Activated naive CD4-positive, alpha-beta T cell treated with anti-CD3 and anti-CD28 coated beads, Interleukin-2, amount 50 U/mL, for 16 hours (primary cell): ENCODE measurements at regions not wholly inside any gene's neighbourhood (a gene's known extent, or its start where the extent isn't known, plus 50 kb on each side); places are given as distances from the start of the nearest gene placed in this dataset.

Source experiments
- DNase-seq: peaks from one replicate; pipeline ENCODE4 v3.0.0-alpha.2; 2020

DNA sequence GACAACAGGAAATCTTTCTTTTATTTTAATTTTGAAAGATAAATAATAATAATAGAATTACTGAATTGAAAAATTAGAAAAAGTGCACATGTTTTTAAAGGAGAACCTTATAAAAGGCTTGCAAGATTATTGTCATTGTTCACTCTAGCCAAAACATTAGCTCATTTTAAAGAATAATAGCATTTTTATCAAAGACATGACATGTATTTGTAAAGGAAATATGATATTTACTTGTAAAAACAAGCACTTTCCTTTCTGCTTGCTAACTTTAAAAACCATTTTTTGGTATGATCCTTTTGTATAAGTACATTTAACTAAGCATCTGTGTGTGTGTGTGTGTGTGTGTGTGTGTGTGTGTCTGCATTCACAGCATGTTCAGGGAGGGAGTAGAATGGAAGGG lies 156.3 kb upstream of the C1orf87 start:
- no peak for DNase-seq

DNA sequence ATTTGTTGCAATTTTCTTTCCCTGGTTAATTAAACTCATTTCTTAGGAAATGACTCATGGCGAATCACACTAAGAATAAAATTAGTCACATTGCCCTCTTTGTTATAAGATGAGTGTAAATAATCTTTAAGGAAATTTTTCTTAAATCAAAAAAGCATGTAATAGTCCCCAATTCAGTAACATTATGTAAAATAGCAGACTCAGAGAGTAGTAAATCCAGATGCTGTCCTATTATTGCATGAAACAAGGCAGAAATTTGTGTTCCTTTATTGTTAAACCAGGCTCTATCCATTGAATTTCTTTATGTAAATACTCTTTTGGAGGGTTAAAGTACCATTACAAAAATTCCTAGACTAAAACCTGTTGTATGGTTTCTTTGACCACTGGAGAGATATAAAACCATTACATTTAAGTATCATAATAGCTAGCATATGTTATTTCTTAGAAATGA lies 154.5 kb upstream of the C1orf87 start:
- DNase-seq: no peak

DNA sequence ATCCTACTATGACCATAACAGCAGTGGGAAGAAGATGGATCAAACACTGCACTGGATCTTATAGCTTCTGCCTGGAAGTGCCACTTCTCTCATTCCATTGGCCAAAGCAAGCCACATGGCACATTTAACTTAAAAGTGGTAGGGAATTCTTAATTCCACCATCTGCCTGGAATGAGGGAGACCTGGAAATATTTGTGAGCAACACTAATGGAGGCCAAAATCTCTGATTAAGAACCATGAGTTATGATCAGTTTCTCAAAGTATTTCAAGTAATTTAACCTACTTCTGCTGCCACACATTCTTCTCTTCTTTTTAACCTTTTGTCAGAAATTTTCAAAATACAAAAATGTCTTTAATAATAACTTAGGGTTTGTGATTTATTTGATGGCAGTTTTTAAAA lies 154.0 kb upstream of the C1orf87 start:
- no peak for DNase-seq

DNA sequence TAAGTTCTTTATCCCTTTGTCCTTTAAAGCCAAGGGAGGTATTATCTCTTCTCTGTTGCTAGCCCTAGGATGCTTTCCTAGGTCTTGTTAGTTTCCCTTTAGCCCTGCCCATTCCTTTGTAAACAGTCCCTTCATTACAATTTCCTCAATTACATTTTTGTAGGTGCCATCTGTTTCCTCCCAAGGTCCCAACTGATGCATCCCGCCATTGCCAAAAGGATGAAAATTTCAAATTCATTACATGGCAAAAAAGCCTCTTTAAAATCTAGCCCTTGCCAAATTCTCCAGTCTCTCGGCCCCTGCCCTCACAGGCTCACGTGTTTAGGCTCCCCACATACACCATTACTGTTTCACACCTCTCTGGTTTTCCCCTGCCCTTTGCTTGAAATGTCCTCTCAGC lies 151.9 kb upstream of the C1orf87 start:
- DNase-seq: no peak

DNA sequence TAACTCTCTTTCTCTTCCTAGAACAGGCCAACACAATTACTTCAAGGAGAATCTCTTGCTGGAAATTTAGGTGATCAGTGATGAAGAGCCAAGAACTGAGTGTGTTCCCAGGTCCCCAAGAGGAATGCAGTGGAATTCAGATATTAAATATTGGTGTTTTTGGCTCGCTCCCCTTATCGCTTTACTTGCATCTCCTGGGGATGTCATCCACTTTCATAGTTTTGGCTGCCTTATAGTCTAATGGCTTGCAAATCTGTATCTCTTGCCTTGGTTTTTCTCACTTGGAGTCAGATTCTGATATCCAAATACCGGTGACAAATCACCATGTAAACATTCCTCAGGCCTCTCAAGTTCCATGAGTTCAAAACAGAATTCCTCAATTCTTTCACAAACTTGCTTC lies 151.0 kb upstream of the C1orf87 start:
- no peak for DNase-seq

DNA sequence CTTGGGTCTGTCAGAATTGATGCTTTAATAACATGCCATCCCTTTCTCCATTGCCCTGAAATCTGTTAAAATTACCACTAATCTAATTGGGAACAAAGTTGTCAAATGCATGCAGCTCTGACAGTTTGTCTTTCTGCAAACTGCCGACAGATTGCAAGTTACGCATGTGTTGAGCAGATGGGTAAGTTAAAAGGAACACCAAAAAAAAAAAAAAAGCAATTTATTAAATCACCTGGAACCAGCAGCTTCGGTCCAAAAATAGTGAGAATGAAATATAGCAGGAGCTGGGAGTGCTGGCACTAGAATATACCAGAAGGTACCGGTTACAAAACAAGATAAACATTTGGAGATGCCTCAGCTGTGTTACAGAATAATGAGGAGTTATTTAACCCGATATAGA lies 149.6 kb upstream of the C1orf87 start:
- DNase-seq: no peak

DNA sequence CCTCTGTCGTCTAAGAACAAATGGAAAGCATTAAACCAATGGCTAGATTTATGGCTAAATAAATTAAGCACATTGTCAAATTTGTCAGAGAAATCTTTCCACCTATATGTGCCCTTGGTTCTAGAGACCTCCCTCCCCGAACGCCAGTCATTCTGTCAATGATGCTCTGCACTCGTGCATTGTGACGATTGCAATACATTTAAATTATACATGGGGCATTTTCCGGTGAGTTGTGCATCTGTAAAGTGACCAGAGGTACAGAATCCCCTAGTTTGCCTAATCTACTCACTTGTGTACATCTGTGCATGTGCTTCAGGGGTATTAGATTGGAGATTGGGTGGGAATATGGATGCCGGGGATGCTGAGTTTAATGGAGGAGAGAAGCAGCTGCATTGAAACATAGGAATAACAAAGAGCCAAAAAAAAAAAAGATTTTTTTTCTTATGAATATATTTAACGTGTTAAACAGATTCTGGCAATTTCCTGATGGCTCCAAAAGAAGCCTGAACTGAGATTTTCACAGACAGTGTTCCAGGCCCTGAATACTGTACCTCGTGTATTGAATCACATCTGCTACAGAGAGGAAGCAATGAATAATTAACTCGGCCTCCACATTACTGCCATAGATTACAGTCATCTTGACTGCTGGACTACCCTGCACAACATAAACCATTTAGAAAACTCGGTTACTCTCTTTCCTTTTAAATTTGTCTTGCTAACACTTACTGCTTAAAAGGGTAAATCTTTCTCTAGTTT lies 149.0 kb upstream of the C1orf87 start:
- DNase-seq: no peak

DNA sequence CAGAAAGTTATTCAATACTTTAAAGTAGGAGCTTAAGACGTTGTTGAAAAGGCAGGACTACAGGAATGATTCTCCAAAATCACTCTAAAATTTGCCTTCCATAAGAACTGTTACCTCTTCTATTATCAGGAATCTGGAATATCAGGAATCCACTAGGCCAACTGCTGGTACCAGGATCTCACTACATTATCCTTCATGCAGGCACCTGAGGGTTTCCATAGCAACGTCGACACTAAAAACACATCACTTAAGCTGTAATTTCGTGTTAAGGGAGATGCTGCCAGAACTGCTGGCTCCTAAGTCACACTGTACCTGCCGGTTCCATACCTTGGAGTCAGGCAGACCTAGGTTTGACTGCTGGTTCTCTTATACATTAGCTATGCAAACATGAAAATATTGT lies 139.7 kb upstream of the C1orf87 start:
- no peak for DNase-seq

DNA sequence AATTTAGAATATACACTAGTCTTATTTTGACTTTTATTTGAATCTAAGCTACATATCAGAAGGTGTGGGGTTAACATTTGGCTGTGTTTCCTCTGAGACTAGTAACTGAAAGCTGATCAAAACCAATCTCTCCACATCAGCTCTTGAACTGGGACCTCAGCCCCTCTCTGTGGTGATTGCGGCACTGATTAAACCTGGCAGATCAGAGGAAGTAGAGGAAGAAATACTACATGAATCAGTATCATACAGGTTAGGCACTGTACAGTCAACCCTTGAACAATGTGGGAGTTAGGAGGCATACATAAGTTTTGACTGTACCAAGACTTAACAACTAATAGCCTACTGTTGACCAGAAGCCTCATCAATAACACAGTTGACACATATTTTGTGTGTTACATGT lies 122.5 kb upstream of the C1orf87 start:
- DNase-seq: no peak

DNA sequence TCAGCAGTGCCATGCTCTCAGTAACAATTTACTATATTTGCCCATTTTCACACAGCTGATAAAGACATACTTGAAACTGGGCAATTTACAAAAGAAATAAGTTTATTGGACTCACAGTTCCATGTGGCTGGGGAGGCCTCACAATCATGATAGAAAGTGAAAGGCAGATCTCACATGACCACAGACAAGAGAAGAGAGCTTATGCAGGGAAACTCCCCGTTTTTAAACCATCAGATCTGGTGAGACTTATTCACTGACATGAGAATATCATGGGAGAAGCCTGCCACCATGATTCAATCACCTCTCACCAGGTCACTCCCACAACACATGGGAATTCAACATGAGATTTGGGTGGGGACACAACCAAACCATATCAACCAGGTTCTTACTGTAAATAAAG lies 112.1 kb upstream of the C1orf87 start:
- DNase-seq: no peak

DNA sequence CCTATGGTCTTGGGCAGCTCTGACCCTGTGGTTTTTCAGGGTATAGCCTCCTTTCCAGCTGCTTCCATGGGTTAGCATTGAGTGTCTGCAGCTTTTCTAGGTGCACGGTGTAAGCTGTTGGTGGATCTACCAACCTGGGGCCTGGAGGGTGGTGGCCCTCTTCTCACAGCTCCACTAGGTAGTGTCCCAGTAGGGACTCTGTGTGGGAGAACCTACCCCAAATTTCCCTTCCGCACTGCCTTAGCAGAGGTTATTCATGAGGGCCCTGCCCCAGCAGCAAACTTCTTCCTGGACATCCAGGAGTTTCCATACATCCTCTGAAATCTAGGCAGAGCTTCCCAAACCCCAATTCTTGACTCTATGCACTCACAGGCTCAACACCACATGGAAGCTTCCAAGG lies 111.0 kb upstream of the C1orf87 start:
- DNase-seq: no peak

DNA sequence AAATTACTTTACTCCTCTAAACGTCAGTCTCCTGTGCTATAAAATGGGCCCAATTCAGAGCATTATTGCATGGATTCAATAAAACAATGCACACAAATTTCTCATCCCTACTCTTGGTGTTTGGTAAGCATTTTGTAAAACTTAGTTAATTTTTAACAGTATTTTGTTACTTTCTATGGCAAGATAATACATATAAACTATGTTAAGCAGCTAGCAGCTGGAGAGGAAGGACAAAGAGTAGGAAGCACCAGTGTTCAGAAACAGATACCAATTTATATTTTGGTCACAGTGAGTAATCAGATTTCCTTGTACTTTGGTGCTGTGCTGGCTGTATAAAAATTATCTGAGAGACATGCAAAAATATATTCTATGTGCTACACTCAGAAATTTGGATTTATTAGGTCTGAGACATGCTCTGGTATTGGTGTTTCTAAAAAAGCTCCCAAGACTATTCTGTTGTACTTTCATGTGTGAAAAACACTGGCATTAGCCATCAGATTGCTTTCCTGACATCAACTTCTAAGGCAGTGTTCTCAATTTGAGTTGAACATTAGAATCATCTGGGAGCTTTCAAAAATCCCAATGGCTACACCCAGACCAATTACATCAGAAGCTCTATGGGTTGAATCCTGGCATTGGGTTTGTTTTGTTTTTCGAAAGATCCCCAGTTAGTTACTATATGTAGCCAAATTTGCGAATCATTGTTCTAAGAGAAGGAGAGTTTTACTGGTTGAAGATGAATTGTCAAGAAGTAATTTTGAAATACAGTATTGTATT lies 100.3 kb upstream of the C1orf87 start:
- no peak for DNase-seq

DNA sequence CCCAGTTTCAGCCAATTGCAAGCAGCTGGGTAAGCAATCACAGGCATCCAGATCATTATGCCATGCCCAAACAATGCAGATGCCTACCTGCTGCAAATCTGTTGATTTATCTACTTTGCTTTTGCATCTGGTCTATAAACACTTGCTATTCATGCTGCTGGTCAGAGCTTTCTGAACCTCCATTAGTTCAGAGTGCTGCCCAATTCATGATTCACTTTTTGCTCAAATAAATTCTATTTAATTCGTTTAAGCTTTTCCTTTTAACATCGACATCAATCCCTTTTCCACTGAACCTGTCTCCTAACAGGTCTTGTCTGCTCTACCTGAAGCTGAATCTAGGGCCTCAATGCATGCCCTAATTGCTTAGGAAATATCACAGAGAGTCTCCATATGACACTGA lies 99.4 kb upstream of the C1orf87 start:
- no peak for DNase-seq

DNA sequence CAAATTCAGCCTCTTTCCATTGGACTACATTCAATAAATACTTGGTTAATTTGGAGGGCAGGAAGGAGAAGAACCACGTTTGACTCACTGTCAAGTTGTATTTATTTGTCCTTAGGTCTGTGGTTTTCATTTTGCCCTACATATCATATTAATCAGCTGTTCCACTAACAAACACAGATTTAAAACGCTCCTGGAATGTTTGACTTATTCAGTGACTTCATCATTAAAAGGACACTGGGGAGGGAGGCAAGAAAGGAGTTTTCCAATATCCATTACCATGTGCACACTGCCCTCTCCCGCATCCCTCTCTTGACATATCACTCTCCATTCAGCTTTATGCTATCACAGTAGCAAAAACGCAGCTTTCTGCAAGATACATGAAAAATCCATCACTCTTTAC lies 98.2 kb upstream of the C1orf87 start:
- no peak for DNase-seq

DNA sequence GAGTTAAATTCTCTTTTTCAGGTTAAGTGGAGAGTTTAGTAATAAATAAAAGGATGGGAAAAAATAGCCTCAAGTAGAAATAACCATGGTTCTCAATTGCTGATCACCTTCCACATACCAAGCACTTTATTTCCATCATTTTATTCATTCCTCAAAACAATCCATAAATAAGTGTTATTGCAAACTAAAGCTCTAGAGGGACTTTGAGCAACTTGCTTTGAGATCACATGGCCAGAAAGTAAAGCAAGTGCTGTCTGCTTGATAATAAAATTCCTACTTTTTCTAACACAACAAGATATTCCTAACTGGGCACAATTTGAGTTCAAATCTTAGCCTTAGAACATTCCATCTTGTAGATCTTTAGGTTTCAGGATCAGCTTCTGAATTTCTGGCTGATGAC lies 97.1 kb upstream of the C1orf87 start:
- no peak for DNase-seq

DNA sequence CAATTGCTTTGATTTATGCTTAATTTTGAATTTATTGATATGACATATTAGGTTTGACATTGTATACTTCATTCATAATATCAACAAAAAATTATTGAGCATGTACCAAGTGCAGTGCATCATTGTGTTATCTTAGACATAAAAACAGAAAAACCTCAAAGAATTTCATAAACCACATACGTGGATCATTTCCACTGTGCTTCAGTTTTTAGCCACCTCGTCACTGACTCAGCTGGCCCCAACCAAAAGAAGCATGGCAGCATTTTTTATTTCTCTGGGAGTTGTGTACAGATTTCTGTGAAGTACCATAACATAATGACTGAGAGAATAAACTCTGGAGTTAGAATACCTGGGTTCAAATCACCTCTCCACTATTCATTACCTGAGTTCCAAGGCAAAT lies 95.6 kb upstream of the C1orf87 start:
- no peak for DNase-seq

DNA sequence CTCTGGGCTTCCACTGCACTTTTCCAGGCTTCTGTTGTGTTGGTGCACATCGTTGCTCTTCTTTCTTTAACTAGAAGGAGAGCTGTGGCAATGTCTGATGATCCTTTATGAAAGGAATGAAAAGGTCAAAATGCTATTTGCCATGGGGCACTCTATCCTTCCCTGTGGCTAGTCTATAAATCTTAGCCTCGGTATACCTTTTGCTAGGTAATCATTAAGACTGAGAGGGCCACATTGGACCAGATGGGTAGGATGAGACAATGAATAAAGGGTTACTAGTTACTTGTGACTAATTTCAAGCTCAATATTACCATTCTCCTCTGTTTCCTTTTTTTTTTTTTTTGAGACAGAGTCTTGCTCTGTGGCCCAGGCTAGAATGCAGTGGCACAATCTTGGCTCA lies 89.4 kb upstream of the C1orf87 start:
- no peak for DNase-seq

DNA sequence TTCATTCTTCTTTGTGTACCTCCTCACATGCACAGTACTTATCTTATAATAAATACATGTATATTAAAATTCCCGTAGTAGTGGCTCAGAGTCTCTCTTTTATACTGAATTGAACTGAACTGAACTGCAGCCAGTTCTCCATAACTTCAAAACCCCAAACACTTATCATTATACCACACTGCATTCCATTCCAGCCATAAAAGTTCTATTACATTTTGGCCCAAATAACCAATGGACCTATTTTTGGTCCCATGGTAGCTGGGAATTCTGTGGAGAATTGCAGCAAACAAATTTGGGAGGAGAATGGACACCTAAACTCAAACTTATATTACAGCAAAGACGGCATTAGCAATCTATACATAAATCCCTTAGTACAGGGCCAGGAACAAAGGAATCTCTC lies 86.6 kb upstream of the C1orf87 start:
- no peak for DNase-seq

DNA sequence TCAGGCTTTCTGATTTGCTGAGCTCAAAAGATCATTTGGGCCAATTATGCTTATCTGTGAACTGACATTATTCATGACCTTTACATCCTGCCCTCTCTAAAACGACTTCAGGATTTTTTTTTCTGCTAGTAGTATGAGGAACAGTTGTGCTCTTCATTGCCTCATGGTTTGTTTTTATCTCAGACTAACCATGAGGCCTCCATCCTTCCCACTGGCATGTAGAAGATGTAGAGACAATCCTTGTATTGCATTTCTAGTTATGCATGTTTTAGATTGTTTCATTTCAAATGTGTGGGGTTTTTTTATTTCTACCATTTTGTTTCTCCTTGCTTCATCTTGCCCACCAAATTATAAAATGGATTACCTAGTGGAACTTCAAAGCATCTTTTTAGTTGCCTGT lies 82.8 kb upstream of the C1orf87 start:
- no peak for DNase-seq

DNA sequence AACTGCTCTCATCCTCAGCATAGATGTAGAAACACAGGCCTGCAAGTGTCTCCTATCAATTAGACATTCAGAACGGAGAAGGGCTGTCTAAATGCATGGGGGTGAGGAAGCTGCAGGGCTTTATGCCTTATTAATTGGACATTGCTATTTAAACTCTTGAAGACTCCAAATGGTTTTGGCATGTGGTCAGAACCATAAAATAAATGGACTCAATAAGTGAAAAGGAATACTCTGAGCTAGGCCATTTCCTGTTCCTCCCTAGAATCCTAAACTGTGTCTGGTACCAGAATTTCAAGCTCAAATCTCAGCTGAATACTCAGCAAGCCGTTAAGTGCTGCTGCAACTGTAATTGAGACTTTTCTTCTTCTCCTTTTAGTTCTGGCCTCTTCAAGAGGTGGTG lies 80.4 kb upstream of the C1orf87 start:
- no peak for DNase-seq

DNA sequence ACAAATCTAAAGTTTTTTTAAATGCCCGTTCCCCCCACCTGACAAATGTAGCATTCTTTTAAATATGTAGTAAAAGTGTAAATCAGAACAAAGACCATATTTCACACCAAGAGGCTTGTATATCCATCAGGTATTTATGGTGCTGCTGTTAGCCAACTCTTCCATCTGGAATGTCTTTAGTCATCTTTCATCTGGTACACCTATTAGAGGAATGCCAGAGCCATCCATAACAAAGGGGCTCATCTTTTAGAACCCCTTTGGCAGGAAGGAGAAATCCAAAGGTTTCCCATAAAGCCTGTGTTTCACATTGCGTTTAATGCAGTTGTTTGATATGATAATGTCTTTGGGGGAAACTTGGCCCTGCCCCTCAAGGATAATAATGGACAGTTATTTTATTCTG lies 79.3 kb upstream of the C1orf87 start:
- no peak for DNase-seq

DNA sequence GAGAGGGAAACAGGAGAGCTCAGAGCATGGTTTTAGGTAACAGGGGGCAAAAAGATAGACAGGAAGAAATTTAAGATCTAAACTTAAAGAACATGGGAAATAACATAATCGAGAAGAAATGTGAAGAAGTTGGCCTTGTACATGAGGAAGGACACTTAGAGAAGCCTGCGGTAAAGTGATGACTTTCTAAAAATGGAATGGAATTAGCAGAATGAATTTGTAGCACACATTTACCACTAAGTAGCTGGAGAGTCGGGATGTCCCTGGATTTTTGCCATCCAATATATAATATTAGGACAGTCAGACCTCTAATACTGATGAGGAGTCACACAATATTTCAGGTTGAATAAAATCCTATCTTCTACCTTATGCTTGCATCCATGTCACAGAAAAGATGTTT lies 77.7 kb upstream of the C1orf87 start:
- no peak for DNase-seq

DNA sequence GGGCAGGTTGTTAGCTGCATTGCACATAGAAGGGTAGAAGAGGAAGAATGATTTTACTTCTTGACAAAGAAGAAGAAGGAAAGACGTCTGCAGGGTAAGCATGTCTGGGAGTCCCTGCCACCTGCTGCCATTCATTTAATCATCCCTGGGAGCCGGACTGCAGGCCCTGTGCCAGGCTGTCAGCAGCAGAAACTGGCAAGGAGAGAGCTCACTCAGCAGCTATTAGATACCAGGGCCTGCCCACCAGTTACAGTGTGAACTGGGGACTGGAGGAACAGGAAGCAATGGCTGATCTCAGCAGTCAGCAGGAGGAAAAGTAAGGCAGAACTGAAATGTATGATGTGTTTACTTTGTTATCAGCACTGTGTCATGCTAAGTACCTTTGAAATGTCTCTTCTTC lies 75.7 kb upstream of the C1orf87 start:
- DNase-seq: no peak

DNA sequence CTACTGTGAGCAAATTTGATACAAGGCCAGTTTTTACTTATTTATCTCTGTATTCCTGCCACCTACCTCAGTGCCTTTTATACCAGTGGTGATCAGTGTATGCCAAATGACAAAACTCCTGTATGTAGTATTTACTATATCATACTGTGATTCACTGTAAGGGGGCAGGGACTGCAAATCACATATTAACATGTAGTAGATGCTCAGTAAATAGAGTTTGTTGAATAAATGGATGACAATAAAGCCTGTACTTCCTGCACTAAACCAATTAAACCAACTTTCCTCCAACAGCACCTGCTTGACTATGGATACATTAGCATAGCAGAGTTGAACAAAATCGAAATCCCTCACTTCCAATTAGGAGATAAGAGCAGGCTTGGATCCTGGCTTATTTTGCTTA lies 73.3 kb upstream of the C1orf87 start:
- DNase-seq: no peak

DNA sequence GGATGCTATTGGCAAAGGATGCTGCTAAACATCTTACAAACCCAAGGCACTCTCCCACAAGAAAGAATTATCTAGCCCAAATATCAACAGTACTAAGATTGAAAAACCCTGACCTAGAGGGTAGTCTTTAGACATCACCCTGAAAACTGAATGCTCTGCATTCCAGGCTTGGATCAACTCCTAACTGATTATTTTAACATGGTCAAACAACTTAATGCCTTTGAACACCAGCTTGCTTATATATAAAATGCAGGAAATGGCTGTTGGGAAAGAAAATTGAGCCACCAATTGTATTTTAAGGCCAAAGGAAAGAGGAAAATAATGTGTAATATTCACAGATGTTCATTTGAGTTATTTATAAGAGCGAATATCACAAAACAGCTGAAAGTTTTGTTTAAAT lies 72.2 kb upstream of the C1orf87 start:
- DNase-seq: no peak
